PFSK-1 (cell line): ENCODE measurements at regions not wholly inside any gene's neighbourhood (a gene's known extent, or its start where the extent isn't known, plus 50 kb on each side); places are given as distances from the start of the nearest gene placed in this dataset.

Experiments
- POLR2AphosphoS5 ChIP-seq: IDR thresholded peaks from 2 replicates; pipeline ENCODE4 v1.6.1; 2012; ENCODE audit warnings: low read depth, mild to moderate bottlenecking, control low read depth, low read length, moderate library complexity
- REST ChIP-seq, 2 experiments: IDR thresholded peaks; 2 replicates each; pipeline versions ENCODE4 v1.6.1 to v1.8.0; 2011 to 2012; ENCODE audit warnings: low read depth in 2 of 2, low read length in 2 of 2, control low read depth in 1 of 2, inconsistent platforms in 1 of 2, mild to moderate bottlenecking in 1 of 2, moderate library complexity in 1 of 2; ENCODE audit not compliant: insufficient read depth in 1 of 2
- SIN3A ChIP-seq: IDR thresholded peaks from 2 replicates; pipeline ENCODE4 v1.6.1; 2012; ENCODE audit warnings: mild to moderate bottlenecking, low read length, moderate library complexity, borderline replicate concordance; ENCODE audit not compliant: insufficient read depth
- TAF1 ChIP-seq: IDR thresholded peaks from 2 replicates; pipeline ENCODE4 v1.6.1; 2012; ENCODE audit warnings: low read length, control low read depth, borderline replicate concordance; ENCODE audit not compliant: insufficient read depth

- no peak for TF ChIP-seq POLR2AphosphoS5
- TF ChIP-seq TAF1, result no peak
- TF ChIP-seq SIN3A, result no peak
- TF ChIP-seq REST (IDR thresholded peaks at IDR 0.05; ENCODE audit: insufficient read depth in 1 of 2, low read depth in 2 of 2, low read length in 2 of 2), result no peak
Observed at GRCh38 chrX:42678133-42678532, 99.8 kb downstream of the PPP1R2C start.
